ENCODE measurements at regions not wholly inside any gene's neighbourhood (a gene's known extent, or its start where the extent isn't known, plus 50 kb on each side); places are given as distances from the start of the nearest gene placed in this dataset.

DNA sequence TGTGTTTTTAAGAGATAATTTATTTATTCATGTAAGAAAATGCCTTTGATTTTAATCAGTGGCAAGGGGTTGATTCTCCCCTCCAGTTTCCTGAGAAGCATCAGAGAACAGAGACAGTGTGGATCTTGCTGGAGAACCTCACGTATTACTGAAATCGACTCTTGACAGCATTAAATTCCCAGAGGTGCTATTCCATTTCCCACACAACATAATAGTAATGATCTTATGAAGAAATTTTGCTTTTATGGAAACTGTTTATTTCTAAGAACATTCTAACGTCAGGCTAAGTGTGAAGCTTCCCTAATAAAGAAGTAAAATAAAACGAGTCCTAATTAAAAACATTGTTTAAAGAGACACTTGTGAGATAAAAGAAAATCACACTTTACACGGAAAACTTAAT, 293.1 kb upstream of the NRP1 start:
- TF ChIP-seq, protein P1, sequence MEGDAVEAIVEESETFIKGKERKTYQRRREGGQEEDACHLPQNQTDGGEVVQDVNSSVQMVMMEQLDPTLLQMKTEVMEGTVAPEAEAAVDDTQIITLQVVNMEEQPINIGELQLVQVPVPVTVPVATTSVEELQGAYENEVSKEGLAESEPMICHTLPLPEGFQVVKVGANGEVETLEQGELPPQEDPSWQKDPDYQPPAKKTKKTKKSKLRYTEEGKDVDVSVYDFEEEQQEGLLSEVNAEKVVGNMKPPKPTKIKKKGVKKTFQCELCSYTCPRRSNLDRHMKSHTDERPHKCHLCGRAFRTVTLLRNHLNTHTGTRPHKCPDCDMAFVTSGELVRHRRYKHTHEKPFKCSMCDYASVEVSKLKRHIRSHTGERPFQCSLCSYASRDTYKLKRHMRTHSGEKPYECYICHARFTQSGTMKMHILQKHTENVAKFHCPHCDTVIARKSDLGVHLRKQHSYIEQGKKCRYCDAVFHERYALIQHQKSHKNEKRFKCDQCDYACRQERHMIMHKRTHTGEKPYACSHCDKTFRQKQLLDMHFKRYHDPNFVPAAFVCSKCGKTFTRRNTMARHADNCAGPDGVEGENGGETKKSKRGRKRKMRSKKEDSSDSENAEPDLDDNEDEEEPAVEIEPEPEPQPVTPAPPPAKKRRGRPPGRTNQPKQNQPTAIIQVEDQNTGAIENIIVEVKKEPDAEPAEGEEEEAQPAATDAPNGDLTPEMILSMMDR (IDR thresholded peaks at IDR 0.05) = no peak
- no peak for TF ChIP-seq POLR2AphosphoS5 (IDR thresholded peaks at IDR 0.05; ENCODE audit: insufficient read depth in 1 of 2, low read depth in 1 of 2)
- no peak for TF ChIP-seq POLR2A (IDR thresholded peaks at IDR 0.05)
